H1 (cell line): ENCODE measurements at regions not wholly inside any gene's neighbourhood (a gene's known extent, or its start where the extent isn't known, plus 50 kb on each side); places are given as distances from the start of the nearest gene placed in this dataset.
"Not testable (repeated sequence)": the region's sequence is repeated elsewhere in the genome, so short reads cannot be mapped to it uniquely, and the experiment has no call there.

Experiments
- CTCF ChIA-PET: fragments of 300-600 bp; sonication (Branson Sonifier 250); formaldehyde crosslinking; loops from one replicate; lab custom pipeline; 2021; ENCODE audit not compliant: partially characterized antibody; lab: Charles Lee
- POLR2A ChIA-PET: fragments of 300-600 bp; sonication (Branson Sonifier 250); formaldehyde crosslinking; loops from one replicate; lab custom pipeline; 2021; ENCODE audit warnings: inconsistent platforms; ENCODE audit not compliant: partially characterized antibody; lab: Charles Lee
- DNase-seq, 2 experiments: peaks; one replicate each; pipeline versions ENCODE4 v3.0.0 to v3.0.0-alpha.2; 2010 to 2022; ENCODE audit warnings: low spot score in 2 of 2, low read depth in 1 of 2, mixed read lengths in 1 of 2
- FAIRE-seq: peaks from 2 replicates; lab custom pipeline; 2011; peaks lifted over from hg19 to GRCh38; lab: Jason Lieb, UNC
- H2AFZ ChIP-seq: 2 replicates; pipeline ENCODE4 v1.8.1; 2012; ENCODE audit warnings: low read length, inconsistent platforms
- H2AK5ac ChIP-seq: 2 replicates; pipeline ENCODE4 v1.6.1; 2013; ENCODE audit warnings: low read depth, low read length
- H2BK120ac ChIP-seq: replicated peaks from 2 replicates; pipeline ENCODE3; 2013; ENCODE audit warnings: low read depth, low read length, inconsistent platforms
- H2BK12ac ChIP-seq: 2 replicates; pipeline ENCODE4 v1.6.1; 2013; ENCODE audit warnings: low read depth, low read length
- H2BK15ac ChIP-seq: 2 replicates; pipeline ENCODE4 v1.6.1; 2013; ENCODE audit warnings: low read length
- H2BK20ac ChIP-seq: 2 replicates; pipeline ENCODE4 v1.6.1; 2013; ENCODE audit warnings: low read length
- H2BK5ac ChIP-seq: 2 replicates; pipeline ENCODE4 v1.6.1; 2013; ENCODE audit warnings: low read depth, low read length
- H3K14ac ChIP-seq: 2 replicates; pipeline ENCODE4 v1.6.1; 2013; ENCODE audit warnings: inconsistent platforms; ENCODE audit not compliant: insufficient read length
- H3K18ac ChIP-seq: 2 replicates; pipeline ENCODE4 v1.6.1; 2013; ENCODE audit warnings: low read length; ENCODE audit errors: extremely low read depth
- H3K23ac ChIP-seq: 2 replicates; pipeline ENCODE4 v1.6.1; 2013; ENCODE audit warnings: inconsistent platforms; ENCODE audit not compliant: insufficient read length
- H3K23me2 ChIP-seq: 2 replicates; pipeline ENCODE4 v1.6.1; 2013; ENCODE audit warnings: low read depth, low read length
- H3K27ac ChIP-seq: 2 replicates; pipeline ENCODE4 v1.6.1; 2011; ENCODE audit warnings: low read depth, low read length, inconsistent platforms
- H3K27me3 ChIP-seq, 4 experiments: replicated peaks in 1 of 4; 1 replicate in 1 of 4; 2 replicates in 3 of 4; pipeline versions ENCODE4 v1.6.1 to v1.8.1; 2011 to 2013; ENCODE audit warnings: low read length in 3 of 4, mild to moderate bottlenecking in 3 of 4, inconsistent platforms in 2 of 4, mixed read lengths in 2 of 4, moderate library complexity in 1 of 4; ENCODE audit not compliant: control insufficient read depth in 3 of 4, insufficient read depth in 3 of 4; ENCODE audit errors: extremely low read depth in 1 of 4
- H3K36me3 ChIP-seq, 4 experiments: 2 replicates each; pipeline versions ENCODE4 v1.6.1 to v1.8.1; 2011 to 2013; ENCODE audit warnings: mild to moderate bottlenecking in 4 of 4, low read length in 3 of 4, moderate library complexity in 2 of 4, control low read depth in 1 of 4, inconsistent platforms in 1 of 4; ENCODE audit not compliant: insufficient read depth in 4 of 4, control insufficient read depth in 2 of 4
- H3K4ac ChIP-seq: replicated peaks from 2 replicates; pipeline ENCODE3; 2013; ENCODE audit warnings: low read length, low read depth, mixed read lengths, inconsistent platforms; ENCODE audit not compliant: insufficient read length
- H3K4me1 ChIP-seq, 4 experiments: replicated peaks in 1 of 4; 1 replicate in 1 of 4; 2 replicates in 3 of 4; pipeline versions ENCODE4 v1.6.1 to v1.8.1; 2011 to 2013; ENCODE audit warnings: low read length in 3 of 4, inconsistent platforms in 2 of 4, mixed read lengths in 1 of 4; ENCODE audit not compliant: insufficient read depth in 4 of 4, control insufficient read depth in 3 of 4
- H3K4me2 ChIP-seq, 2 experiments: 2 replicates each; pipeline versions ENCODE4 v1.6.1 to v1.8.1; 2011 to 2013; ENCODE audit warnings: low read depth in 2 of 2, low read length in 2 of 2, control low read depth in 1 of 2, inconsistent platforms in 1 of 2, mild to moderate bottlenecking in 1 of 2; ENCODE audit not compliant: insufficient read depth in 1 of 2
- H3K4me3 ChIP-seq, 4 experiments: fragments of 200-600, 300-600 bp in 1 of 4; sonication (generic), shearing (Covaris generic), sonication (Bioruptor Twin) in 1 of 4; 2 replicates each; pipeline versions ENCODE4 v1.5.1 to v1.8.1; 2011 to 2016; ENCODE audit warnings: low read length in 4 of 4, low read depth in 3 of 4, control low read depth in 2 of 4, inconsistent platforms in 2 of 4, mild to moderate bottlenecking in 2 of 4, mixed read lengths in 1 of 4, moderate library complexity in 1 of 4; ENCODE audit not compliant: insufficient read depth in 2 of 4; ENCODE audit errors: extremely low read depth in 1 of 4
- H3K56ac ChIP-seq: replicated peaks from 2 replicates; pipeline ENCODE3; 2013; ENCODE audit warnings: low read depth, mild to moderate bottlenecking, mixed read lengths, low read length, inconsistent platforms; ENCODE audit not compliant: insufficient read length
- H3K79me1 ChIP-seq: 2 replicates; pipeline ENCODE4 v1.6.1; 2013; ENCODE audit warnings: low read depth, low read length, control low read depth
- H3K79me2 ChIP-seq, 2 experiments: 2 replicates each; pipeline versions ENCODE4 v1.6.1 to v1.8.1; 2012 to 2013; ENCODE audit warnings: low read length in 2 of 2, mild to moderate bottlenecking in 2 of 2, inconsistent platforms in 1 of 2; ENCODE audit not compliant: insufficient read depth in 2 of 2, control insufficient read depth in 1 of 2
- H3K9ac ChIP-seq, 4 experiments: replicated peaks in 1 of 4; 1 replicate in 1 of 4; 2 replicates in 3 of 4; pipeline versions ENCODE4 v1.6.1 to v1.8.1; 2011 to 2013; ENCODE audit warnings: low read depth in 3 of 4, low read length in 3 of 4, control low read depth in 2 of 4, mild to moderate bottlenecking in 2 of 4, moderate library complexity in 2 of 4, inconsistent platforms in 1 of 4; ENCODE audit errors: extremely low read depth in 1 of 4
- H3K9me3 ChIP-seq, 2 experiments: 2 replicates each; pipeline versions ENCODE4 v1.6.1 to v1.8.1; 2012 to 2013; ENCODE audit warnings: mild to moderate bottlenecking in 2 of 2, moderate library complexity in 2 of 2, control low read depth in 1 of 2, inconsistent platforms in 1 of 2, low read depth in 1 of 2, low read length in 1 of 2, mixed read lengths in 1 of 2; ENCODE audit not compliant: insufficient read depth in 2 of 2
- H4K20me1 ChIP-seq, 2 experiments: replicated peaks in 1 of 2; 2 replicates each; pipeline versions ENCODE3 to v1.8.1; 2011 to 2013; ENCODE audit warnings: inconsistent platforms in 2 of 2, low read length in 2 of 2, mild to moderate bottlenecking in 1 of 2; ENCODE audit not compliant: insufficient read depth in 2 of 2, control insufficient read depth in 1 of 2
- H4K5ac ChIP-seq: 2 replicates; pipeline ENCODE4 v1.6.1; 2013; ENCODE audit warnings: low read length, low read depth, mixed read lengths, inconsistent platforms; ENCODE audit not compliant: insufficient read length
- H4K8ac ChIP-seq: 2 replicates; pipeline ENCODE4 v1.8.0; 2013; ENCODE audit warnings: mild to moderate bottlenecking, moderate library complexity, low read length, inconsistent platforms; ENCODE audit not compliant: insufficient read depth; ENCODE audit errors: extremely low read depth
- H4K91ac ChIP-seq: replicated peaks from 2 replicates; pipeline ENCODE3; 2013; ENCODE audit warnings: low read length, mixed read lengths, inconsistent platforms; ENCODE audit not compliant: insufficient read length
- WGBS, 2 experiments: shearing (Covaris generic) in 1 of 2; methylation state at CpG; one replicate each; pipeline versions ENCODE4 v1.1.6 to v1.1.7; 2013 to 2015; ENCODE audit warnings: low lambda C conversion rate in 2 of 2, mixed read lengths in 2 of 2, inconsistent platforms in 1 of 2, low coverage in 1 of 2, missing lambda C conversion rate in 1 of 2; ENCODE audit not compliant: insufficient replicate concordance in 2 of 2, insufficient coverage in 1 of 2, insufficient read length in 1 of 2; ENCODE audit errors: extremely low coverage in 1 of 2, missing lambda C conversion rate in 1 of 2; 5-methylcytosine and 5-hydroxymethylcytosine counted together

DNA sequence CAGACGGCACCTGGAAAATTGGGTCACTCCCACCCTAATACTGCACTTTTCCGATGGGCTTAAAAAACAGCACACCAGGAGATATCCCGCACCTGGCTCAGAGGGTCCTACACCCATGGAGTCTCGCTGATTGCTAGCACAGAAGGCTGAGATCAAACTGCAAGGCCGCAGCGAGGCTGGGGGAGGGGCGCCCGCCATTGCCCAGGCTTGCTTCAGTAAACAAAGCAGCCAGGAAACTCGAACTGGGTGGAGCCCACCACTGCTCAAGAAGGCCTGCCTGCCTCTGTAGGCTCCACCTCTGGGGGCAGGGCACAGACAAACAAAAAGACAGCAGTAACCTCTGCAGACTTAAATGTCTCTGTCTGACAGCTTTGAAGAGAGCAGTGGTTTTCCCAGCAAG lies 830.2 kb upstream of the GYPC start:
- H2AFZ ChIP-seq, H3K18ac ChIP-seq, H3K36me3 ChIP-seq, H3K27me3 ChIP-seq, H3K4me2 ChIP-seq, H3K23ac ChIP-seq, POLR2A ChIA-PET, H3K56ac ChIP-seq, H2BK12ac ChIP-seq, CTCF ChIA-PET, H3K4ac ChIP-seq, H3K9me3 ChIP-seq, H3K14ac ChIP-seq, H3K79me1 ChIP-seq, H4K91ac ChIP-seq, H2BK5ac ChIP-seq, H2AK5ac ChIP-seq, H2BK20ac ChIP-seq, H2BK15ac ChIP-seq, H4K8ac ChIP-seq, H2BK120ac ChIP-seq, H4K20me1 ChIP-seq, H3K9ac ChIP-seq, H3K4me1 ChIP-seq, H3K27ac ChIP-seq, H3K79me2 ChIP-seq, DNase-seq, H4K5ac ChIP-seq, H3K23me2 ChIP-seq, H3K4me3 ChIP-seq, FAIRE-seq: not testable (repeated sequence)
- WGBS, 2 experiments = 90% methylated on average over 8 of the region's 9 CpGs; no CpG with 5 or more reads in 1 of the 2 experiments
